ENCODE measurements at regions not wholly inside any gene's neighbourhood (a gene's known extent, or its start where the extent isn't known, plus 50 kb on each side); places are given as distances from the start of the nearest gene placed in this dataset.

- no peak for ATAC-seq
- DNase-seq (ENCODE audit: low read depth in 1 of 2, low spot score in 1 of 2) = no peak
- Histone ChIP-seq H3K4me3 (no peak overlapping the region), H3K9me3 (no peaks in the 10 kb centered on the region), H3K4me1 (no peaks in the 10 kb centered on the region), H3K27ac (no peak overlapping the region), H3K4me2 (no peak overlapping the region)
- ChIA-PET POLR2A (no interaction called here), CTCF (no interaction called here)
- FAIRE-seq = no peak
- TF ChIP-seq HOXA7 (CRISPR knock-in tag; IDR thresholded peaks at IDR 0.05) (no peak), EHMT2 (IDR thresholded peaks at IDR 0.05; ENCODE audit: low read depth) (no peak), NPAS2 (CRISPR knock-in tag; IDR thresholded peaks at IDR 0.05; ENCODE audit: borderline replicate concordance) (no peak), CBX2 (IDR thresholded peaks at IDR 0.05; ENCODE audit: borderline replicate concordance, low read depth) (no peak), CEBPB (IDR thresholded peaks at IDR 0.05) (no peak), KDM1A (IDR thresholded peaks at IDR 0.05; ENCODE audit: low read depth) (no peak), POLR2AphosphoS2 (conservative IDR thresholded peaks at IDR 0.05; ENCODE audit: low read length) (no peak), ATOH8 (CRISPR knock-in tag; IDR thresholded peaks at IDR 0.05; ENCODE audit: low read depth) (no peak), FOSB (CRISPR knock-in tag; IDR thresholded peaks at IDR 0.05) (no peak), FOSL2 (IDR thresholded peaks at IDR 0.05) (no peak), FOSL2 (CRISPR knock-in tag; IDR thresholded peaks at IDR 0.05) (no peak)
- TF ChIP-seq, protein P1, sequence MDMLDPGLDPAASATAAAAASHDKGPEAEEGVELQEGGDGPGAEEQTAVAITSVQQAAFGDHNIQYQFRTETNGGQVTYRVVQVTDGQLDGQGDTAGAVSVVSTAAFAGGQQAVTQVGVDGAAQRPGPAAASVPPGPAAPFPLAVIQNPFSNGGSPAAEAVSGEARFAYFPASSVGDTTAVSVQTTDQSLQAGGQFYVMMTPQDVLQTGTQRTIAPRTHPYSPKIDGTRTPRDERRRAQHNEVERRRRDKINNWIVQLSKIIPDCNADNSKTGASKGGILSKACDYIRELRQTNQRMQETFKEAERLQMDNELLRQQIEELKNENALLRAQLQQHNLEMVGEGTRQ (IDR thresholded peaks at IDR 0.05) = no peak
- 21% methylated on average over 4 of the region's 4 CpGs for WGBS (ENCODE audit: missing lambda C conversion rate)
These were observed 332.9 kb downstream of the SOCS6 start for GRCh38 chr18:70621710-70622109.

DNA sequence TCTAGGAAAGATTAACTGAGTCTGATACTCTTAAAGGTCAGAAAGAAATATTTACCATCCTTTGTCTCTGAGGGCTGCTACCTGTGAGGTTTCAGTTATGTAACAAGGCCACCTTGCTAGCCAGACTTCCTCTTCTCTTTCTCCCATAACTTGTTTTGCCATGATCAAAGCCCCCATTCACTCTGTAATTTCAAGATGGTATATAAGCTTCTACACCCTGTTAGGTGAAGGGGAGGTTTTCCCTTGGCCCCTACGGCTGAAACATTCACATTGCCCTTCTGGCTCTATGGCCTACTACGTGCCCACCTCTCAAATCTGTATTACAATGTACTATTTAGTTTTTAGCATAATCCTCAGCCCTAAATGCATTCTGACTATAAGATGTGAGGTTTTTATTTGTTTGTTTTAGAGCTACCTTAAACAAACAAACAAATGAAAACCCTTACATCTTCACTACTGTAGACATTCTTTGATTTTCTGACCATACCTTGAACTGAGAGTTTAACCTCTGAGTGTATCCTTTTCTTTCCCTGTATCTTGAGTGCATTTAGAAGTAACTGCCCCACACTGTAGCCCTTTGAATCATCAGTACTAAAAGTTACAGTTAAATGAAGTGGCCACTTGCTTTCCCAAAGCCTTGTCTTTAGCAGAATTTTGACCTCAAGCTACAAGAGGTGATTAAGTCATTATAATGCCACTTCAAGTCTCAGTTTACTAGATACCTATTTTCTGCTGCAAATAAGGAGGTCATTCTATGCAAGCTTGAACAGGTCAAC, 332.2 kb downstream of the SOCS6 start:
- ChIA-PET POLR2A (no interaction called here), CTCF (no interaction called here)
- DNase-seq (ENCODE audit: low read depth in 1 of 2, low spot score in 1 of 2) = no peak
- H3K9me3 ChIP-seq = no peaks in the 10 kb centered on the region
- no peak for TF ChIP-seq RAD21 (conservative IDR thresholded peaks at IDR 0.05 in 1 of 2, IDR thresholded peaks at IDR 0.05 in 1 of 2)
- no peak for TF ChIP-seq HDAC2 (IDR thresholded peaks at IDR 0.05)
- no peak for TF ChIP-seq PHF8 (IDR thresholded peaks at IDR 0.05; ENCODE audit: borderline replicate concordance, low read depth)
- no peak for TF ChIP-seq NPAS2 (CRISPR knock-in tag; IDR thresholded peaks at IDR 0.05; ENCODE audit: borderline replicate concordance)
- TF ChIP-seq RFX5 (IDR thresholded peaks at IDR 0.05) = no peak
- no peak for TF ChIP-seq NR3C1 (IDR thresholded peaks at IDR 0.05)
- TF ChIP-seq, protein P2, sequence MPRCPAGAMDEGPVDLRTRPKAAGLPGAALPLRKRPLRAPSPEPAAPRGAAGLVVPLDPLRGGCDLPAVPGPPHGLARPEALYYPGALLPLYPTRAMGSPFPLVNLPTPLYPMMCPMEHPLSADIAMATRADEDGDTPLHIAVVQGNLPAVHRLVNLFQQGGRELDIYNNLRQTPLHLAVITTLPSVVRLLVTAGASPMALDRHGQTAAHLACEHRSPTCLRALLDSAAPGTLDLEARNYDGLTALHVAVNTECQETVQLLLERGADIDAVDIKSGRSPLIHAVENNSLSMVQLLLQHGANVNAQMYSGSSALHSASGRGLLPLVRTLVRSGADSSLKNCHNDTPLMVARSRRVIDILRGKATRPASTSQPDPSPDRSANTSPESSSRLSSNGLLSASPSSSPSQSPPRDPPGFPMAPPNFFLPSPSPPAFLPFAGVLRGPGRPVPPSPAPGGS (IDR thresholded peaks at IDR 0.05) = no peak
- TF ChIP-seq GATA3 (IDR thresholded peaks at IDR 0.05; ENCODE audit: borderline replicate concordance) = no peak
- TF ChIP-seq HOXA7 (CRISPR knock-in tag; IDR thresholded peaks at IDR 0.05) = no peak
- TF ChIP-seq HEYL (CRISPR knock-in tag; IDR thresholded peaks at IDR 0.05) = no peak
- TF ChIP-seq EHMT2 (IDR thresholded peaks at IDR 0.05; ENCODE audit: low read depth) = no peak
- no peak for TF ChIP-seq EHF (CRISPR knock-in tag; IDR thresholded peaks at IDR 0.05)
- no peak for FAIRE-seq
- H3K27ac ChIP-seq = no peak overlapping the region
- ATAC-seq = no peak
- WGBS (ENCODE audit: missing lambda C conversion rate) = 11% methylated on average over 2 of the region's 2 CpGs
- no peak overlapping the region for H3K4me3 ChIP-seq
- H3K4me2 ChIP-seq = no peak overlapping the region
- no peaks in the 10 kb centered on the region for H3K4me1 ChIP-seq
